GM04503 (cell line): ENCODE measurements at regions not wholly inside any gene's neighbourhood (a gene's known extent, or its start where the extent isn't known, plus 50 kb on each side); places are given as distances from the start of the nearest gene placed in this dataset.

Experiments
- DNase-seq: peaks from one replicate; pipeline ENCODE4 v3.0.0-alpha.2; 2012; ENCODE audit warnings: low read depth

GRCh38 chrX:139113708-139114107 lies 402.2 kb upstream of the FGF13 start:
- no peak for DNase-seq

- peak; percentile 21 for DNase-seq
Observed at GRCh38 chrX:139112432-139112831, 400.9 kb upstream of the FGF13 start.

GRCh38 chrX:139106069-139106468 lies 394.6 kb upstream of the FGF13 start:
- DNase-seq = peak; percentile 78

- DNase-seq = no peak
Observed at GRCh38 chrX:139094671-139095592, 383.4 kb upstream of the FGF13 start.

- no peak for DNase-seq
Observed at GRCh38 chrX:139093201-139093600, 381.7 kb upstream of the FGF13 start.

- DNase-seq = no peak
Observed at GRCh38 chrX:139091878-139092277, 380.4 kb upstream of the FGF13 start.

- DNase-seq = no peak
Observed at GRCh38 chrX:139091066-139091465, 379.5 kb upstream of the FGF13 start.

- no peak for DNase-seq
Observed at GRCh38 chrX:139086246-139086645, 374.7 kb upstream of the FGF13 start.

GRCh38 chrX:139085404-139085803 lies 373.9 kb upstream of the FGF13 start:
- no peak for DNase-seq

- no peak for DNase-seq
Observed at GRCh38 chrX:139083191-139083590, 371.7 kb upstream of the FGF13 start.

GRCh38 chrX:139081965-139082364 lies 370.4 kb upstream of the FGF13 start:
- DNase-seq = no peak

GRCh38 chrX:139079789-139080188 lies 368.3 kb upstream of the FGF13 start:
- no peak for DNase-seq

GRCh38 chrX:139078761-139079280 lies 367.3 kb upstream of the FGF13 start:
- no peak for DNase-seq

- no peak for DNase-seq
Observed at GRCh38 chrX:139078342-139078741, 366.8 kb upstream of the FGF13 start.

GRCh38 chrX:139077281-139078250 lies 366.0 kb upstream of the FGF13 start:
- peak; percentile 72 for DNase-seq

- DNase-seq = no peak
Observed at GRCh38 chrX:139063364-139063763, 351.8 kb upstream of the FGF13 start.

GRCh38 chrX:139058831-139059495 lies 347.4 kb upstream of the FGF13 start:
- DNase-seq = no peak

GRCh38 chrX:139052461-139052860 lies 340.9 kb upstream of the FGF13 start:
- no peak for DNase-seq

- DNase-seq = no peak
Observed at GRCh38 chrX:139049465-139049864, 337.9 kb upstream of the FGF13 start.

- DNase-seq = no peak
Observed at GRCh38 chrX:139044680-139045079, 333.2 kb upstream of the FGF13 start.

GRCh38 chrX:139039041-139039440 lies 327.5 kb upstream of the FGF13 start:
- DNase-seq = no peak

- DNase-seq = no peak
Observed at GRCh38 chrX:139026811-139027210, 315.3 kb upstream of the FGF13 start.
